ENCODE measurements at regions not wholly inside any gene's neighbourhood (a gene's known extent, or its start where the extent isn't known, plus 50 kb on each side); places are given as distances from the start of the nearest gene placed in this dataset.

DNA sequence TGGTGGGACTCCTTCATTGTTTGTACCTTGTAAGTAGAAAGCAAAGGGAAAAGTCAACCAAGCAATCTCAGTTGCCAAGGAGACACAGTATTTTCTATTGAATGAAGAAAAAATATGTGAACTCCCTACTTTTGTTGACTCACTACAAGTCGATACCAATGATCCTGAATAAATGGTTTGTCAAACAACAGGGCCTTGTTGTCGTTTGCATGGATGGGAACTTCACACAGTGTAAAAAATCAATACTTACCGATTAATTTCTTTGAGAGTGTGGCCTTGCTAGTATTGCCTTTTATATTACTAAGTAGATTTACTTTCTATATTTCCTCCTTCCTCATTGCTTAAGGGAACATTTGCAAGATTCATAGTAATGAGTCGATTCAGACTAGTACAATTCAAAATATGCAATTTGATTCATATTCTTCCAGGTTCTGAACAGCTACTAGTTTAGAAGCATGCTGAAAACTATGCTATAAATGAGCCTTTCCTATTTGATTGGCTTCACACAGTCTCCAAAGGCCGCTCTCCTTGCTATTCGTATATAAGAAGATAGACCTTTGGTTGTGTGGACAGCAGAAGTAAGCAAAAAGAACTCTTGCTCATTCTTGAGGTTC, 108.0 kb downstream of the ZNF330 start:
- TF ChIP-seq MAFK (IDR thresholded peaks at IDR 0.05; ENCODE audit: low read depth, low read length), result no peak
- TF ChIP-seq CBX8 (IDR thresholded peaks at IDR 0.05; ENCODE audit: borderline replicate concordance, low read depth, low read length), result no peak
- no peak for TF ChIP-seq RAD21 (IDR thresholded peaks at IDR 0.05 in 1 of 2, conservative IDR thresholded peaks at IDR 0.05 in 1 of 2; ENCODE audit: low read depth in 2 of 2, low read length in 2 of 2)
- no peak for TF ChIP-seq POLR2A (IDR thresholded peaks at IDR 0.05; ENCODE audit: control extremely low read depth in 1 of 2, low read depth in 2 of 2, low read length in 2 of 2)
- TF ChIP-seq JUN (IDR thresholded peaks at IDR 0.05; ENCODE audit: low read depth, low read length), result no peak
- TF ChIP-seq KDM1A (IDR thresholded peaks at IDR 0.05; ENCODE audit: borderline replicate concordance, low read length), result no peak
- TF ChIP-seq, protein P1, sequence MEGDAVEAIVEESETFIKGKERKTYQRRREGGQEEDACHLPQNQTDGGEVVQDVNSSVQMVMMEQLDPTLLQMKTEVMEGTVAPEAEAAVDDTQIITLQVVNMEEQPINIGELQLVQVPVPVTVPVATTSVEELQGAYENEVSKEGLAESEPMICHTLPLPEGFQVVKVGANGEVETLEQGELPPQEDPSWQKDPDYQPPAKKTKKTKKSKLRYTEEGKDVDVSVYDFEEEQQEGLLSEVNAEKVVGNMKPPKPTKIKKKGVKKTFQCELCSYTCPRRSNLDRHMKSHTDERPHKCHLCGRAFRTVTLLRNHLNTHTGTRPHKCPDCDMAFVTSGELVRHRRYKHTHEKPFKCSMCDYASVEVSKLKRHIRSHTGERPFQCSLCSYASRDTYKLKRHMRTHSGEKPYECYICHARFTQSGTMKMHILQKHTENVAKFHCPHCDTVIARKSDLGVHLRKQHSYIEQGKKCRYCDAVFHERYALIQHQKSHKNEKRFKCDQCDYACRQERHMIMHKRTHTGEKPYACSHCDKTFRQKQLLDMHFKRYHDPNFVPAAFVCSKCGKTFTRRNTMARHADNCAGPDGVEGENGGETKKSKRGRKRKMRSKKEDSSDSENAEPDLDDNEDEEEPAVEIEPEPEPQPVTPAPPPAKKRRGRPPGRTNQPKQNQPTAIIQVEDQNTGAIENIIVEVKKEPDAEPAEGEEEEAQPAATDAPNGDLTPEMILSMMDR (IDR thresholded peaks at IDR 0.05; ENCODE audit: control extremely low read depth in 1 of 3, insufficient read depth in 1 of 3, low read depth in 1 of 3, low read length in 3 of 3), result no peak
- no peak for TF ChIP-seq HDAC2 (IDR thresholded peaks at IDR 0.05; ENCODE audit: borderline replicate concordance in 1 of 2, low read depth in 2 of 2, low read length in 2 of 2)
- TF ChIP-seq FOSL1 (IDR thresholded peaks at IDR 0.05; ENCODE audit: insufficient read depth, low read depth, low read length), result no peak
- TF ChIP-seq SIN3A (conservative IDR thresholded peaks at IDR 0.05 in 1 of 2, IDR thresholded peaks at IDR 0.05 in 1 of 2; ENCODE audit: low read depth in 1 of 2, low read length in 2 of 2), result no peak
- no peak for TF ChIP-seq TAF1 (IDR thresholded peaks at IDR 0.05; ENCODE audit: low read depth, low read length)

Data from H1 (cell line).